ENCODE measurements at regions not wholly inside any gene's neighbourhood (a gene's known extent, or its start where the extent isn't known, plus 50 kb on each side); places are given as distances from the start of the nearest gene placed in this dataset.
"Not testable (repeated sequence)": the region's sequence is repeated elsewhere in the genome, so short reads cannot be mapped to it uniquely, and the experiment has no call there.

DNA sequence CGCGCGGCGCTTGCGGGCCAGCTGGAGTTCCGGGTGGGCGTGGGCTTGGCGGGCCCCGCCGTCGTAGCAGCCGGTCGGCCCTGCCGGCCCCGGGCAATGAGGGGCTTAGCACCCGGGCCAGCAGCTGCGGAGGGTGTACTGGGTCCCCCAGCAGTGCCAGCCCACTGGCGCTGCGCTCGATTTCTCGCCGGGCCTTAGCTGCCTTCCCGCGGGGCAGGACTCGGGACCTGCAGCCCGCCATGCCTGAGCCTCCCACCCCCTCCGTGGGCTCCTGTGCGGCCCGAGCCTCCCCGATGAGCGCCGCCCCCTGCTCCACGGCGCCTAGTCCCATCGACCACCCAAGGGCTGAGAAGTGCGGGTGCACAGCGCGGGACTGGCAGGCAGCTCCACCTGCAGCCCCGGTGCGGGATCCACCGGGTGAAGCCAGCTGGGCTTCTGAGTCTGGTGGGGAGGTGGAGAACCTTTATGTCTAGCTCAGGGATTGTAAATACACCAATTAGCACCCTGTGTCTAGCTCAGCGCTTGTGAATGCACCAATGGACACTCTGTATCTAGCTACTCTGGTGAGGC, 99.4 kb upstream of the NRBF2 start:
- TF ChIP-seq ATF3 (IDR thresholded peaks at IDR 0.05); CTCF (IDR thresholded peaks at IDR 0.05 in 2 of 3, conservative IDR thresholded peaks at IDR 0.05 in 1 of 3; ENCODE audit: borderline replicate concordance in 1 of 3, insufficient read depth in 1 of 3, low read depth in 2 of 3, low read length in 2 of 3); POLR2A (IDR thresholded peaks at IDR 0.05; ENCODE audit: borderline replicate concordance, extremely low read depth, insufficient read depth, insufficient read length); EZH2 (IDR thresholded peaks at IDR 0.05); ZNF274 (IDR thresholded peaks at IDR 0.05; ENCODE audit: low read depth, low read length); MAX (IDR thresholded peaks at IDR 0.05); EZH2phosphoT487 (IDR thresholded peaks at IDR 0.05; ENCODE audit: borderline replicate concordance); TCF7L2 (IDR thresholded peaks at IDR 0.05; ENCODE audit: borderline replicate concordance, extremely low read depth, insufficient read depth, insufficient read length): not testable (repeated sequence)
- TF ChIP-seq, protein P1, sequence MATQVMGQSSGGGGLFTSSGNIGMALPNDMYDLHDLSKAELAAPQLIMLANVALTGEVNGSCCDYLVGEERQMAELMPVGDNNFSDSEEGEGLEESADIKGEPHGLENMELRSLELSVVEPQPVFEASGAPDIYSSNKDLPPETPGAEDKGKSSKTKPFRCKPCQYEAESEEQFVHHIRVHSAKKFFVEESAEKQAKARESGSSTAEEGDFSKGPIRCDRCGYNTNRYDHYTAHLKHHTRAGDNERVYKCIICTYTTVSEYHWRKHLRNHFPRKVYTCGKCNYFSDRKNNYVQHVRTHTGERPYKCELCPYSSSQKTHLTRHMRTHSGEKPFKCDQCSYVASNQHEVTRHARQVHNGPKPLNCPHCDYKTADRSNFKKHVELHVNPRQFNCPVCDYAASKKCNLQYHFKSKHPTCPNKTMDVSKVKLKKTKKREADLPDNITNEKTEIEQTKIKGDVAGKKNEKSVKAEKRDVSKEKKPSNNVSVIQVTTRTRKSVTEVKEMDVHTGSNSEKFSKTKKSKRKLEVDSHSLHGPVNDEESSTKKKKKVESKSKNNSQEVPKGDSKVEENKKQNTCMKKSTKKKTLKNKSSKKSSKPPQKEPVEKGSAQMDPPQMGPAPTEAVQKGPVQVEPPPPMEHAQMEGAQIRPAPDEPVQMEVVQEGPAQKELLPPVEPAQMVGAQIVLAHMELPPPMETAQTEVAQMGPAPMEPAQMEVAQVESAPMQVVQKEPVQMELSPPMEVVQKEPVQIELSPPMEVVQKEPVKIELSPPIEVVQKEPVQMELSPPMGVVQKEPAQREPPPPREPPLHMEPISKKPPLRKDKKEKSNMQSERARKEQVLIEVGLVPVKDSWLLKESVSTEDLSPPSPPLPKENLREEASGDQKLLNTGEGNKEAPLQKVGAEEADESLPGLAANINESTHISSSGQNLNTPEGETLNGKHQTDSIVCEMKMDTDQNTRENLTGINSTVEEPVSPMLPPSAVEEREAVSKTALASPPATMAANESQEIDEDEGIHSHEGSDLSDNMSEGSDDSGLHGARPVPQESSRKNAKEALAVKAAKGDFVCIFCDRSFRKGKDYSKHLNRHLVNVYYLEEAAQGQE (IDR thresholded peaks at IDR 0.05; ENCODE audit: low read depth) = not testable (repeated sequence)

All from HCT116 (cell line).